Hematopoietic multipotent progenitor cell treated with erythropoietin and hydrocortisone succinate and interleukin-3 and kit ligand, for 8 days (in vitro differentiated cells): ENCODE measurements at regions not wholly inside any gene's neighbourhood (a gene's known extent, or its start where the extent isn't known, plus 50 kb on each side); places are given as distances from the start of the nearest gene placed in this dataset.
"Not testable (repeated sequence)": the region's sequence is repeated elsewhere in the genome, so short reads cannot be mapped to it uniquely, and the experiment has no call there.

Experiments used
- DNase-seq: peaks from one replicate; pipeline ENCODE4 v3.0.0-alpha.2; 2015

- DNase-seq, result no peak
Observed at GRCh38 chr13:44812818-44813217, 176.5 kb downstream of the NUFIP1 start.

DNA sequence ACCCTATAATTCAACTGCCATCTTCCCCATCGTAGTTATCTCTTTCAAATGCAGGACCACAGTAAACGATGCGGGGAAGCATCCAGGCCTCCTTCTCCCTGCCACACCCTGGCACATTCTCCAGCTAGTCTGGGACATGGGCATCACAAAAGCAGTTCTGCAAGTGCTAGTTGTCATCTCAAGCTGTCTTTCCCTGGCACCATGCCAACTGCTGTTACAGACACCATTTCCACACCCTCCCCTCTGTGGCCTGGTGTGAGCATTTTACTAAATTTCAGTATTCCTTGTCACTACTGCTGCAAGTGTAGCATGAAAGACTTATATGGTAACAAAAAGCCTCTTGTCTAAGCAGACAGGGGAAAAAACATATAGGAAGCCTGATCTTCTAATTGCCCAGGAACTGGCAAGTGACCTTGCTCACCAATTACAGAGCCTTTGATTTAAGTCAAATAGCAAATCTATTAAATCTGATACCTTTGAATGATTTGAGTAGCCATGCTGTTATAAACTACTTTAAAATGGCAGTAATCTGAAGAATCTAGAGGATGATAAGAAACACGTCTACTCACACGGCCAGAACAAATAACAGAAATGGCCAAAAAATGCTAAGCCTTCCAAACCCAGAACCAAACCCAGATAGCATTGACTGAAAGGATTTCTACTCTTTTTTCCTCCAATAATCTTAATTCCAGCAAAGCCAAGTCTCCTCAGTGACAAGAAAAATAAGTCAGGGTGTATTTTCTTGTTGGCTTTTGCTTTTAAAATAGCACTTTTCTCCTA, 179.0 kb downstream of the NUFIP1 start:
- DNase-seq, result peak; percentile 67

- DNase-seq, result no peak
Observed at GRCh38 chr13:44809190-44809589, 180.1 kb downstream of the NUFIP1 start.

GRCh38 chr13:44808185-44808584, 181.1 kb downstream of the NUFIP1 start:
- DNase-seq, result no peak

DNA sequence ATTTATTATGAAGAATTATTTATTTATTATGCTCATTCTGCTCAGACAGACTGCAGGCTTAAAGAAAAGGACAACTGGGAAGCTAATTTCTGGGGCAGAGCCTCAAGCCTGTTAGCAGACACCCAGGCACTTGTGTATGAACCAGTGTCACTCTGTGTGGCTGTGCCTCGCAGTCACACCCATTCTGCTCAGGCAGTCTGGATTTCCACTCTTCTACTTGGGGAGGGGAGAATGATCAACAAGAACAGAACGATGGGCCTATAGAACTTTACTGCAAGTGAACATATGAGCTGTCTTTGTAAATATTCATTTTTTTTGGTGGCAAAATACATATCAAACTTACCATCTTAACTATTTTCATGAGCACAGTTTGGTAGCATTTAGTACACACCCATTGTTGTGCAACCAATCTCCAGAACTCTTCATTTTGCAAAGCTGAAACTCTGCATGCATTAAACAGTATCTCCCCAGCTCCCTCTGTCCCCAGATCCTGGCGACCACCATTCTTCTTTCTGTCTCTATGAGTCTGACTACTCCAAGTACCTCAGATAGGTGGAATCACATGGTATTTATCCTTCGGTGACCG, 181.7 kb downstream of the NUFIP1 start:
- DNase-seq, result no peak

GRCh38 chr13:44806826-44807225, 182.4 kb downstream of the NUFIP1 start:
- no peak for DNase-seq

- no peak for DNase-seq
Observed at GRCh38 chr13:44805585-44805984, 183.7 kb downstream of the NUFIP1 start.

DNA sequence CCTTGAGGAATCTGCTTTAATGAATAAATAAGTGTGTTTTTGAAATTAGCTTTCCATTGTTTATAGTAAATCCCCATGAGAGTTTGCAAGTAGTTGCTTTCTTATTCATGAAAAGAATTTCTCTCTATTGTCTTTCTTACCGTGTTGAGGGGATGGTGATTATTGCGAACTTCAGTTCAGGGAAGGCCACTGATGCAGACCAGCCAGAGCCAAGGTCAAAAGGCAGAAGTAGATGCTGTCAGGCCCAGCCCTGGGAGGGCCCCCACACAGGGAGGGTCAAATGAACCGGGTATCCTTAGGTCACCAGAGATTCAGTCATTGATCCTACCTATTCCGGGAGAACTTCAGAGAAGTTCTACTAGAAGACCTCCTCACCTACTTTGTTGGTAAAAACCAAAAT, 185.9 kb downstream of the NUFIP1 start:
- no peak for DNase-seq

DNA sequence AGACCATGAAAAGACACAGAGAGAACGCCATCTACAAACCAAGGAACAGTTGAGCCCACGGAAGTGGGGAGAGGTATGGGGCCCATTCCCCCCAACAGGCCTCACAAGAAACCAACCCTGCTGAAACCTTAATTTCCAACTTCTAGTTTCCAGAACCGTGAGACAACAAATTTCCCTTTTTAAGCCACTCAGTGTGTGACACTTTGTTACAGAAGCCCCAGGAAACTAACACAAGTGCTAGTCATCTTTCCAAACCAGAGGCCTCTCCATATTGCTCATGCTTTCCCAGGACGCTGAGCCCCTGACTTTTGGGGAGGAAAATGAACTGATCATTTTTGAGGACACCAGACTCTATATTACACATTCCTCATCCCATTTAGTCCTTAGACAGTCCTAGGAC, 186.8 kb downstream of the NUFIP1 start:
- no peak for DNase-seq

GRCh38 chr13:44801990-44802389, 187.3 kb downstream of the NUFIP1 start:
- no peak for DNase-seq

GRCh38 chr13:44800626-44801025, 188.6 kb downstream of the NUFIP1 start:
- no peak for DNase-seq

DNA sequence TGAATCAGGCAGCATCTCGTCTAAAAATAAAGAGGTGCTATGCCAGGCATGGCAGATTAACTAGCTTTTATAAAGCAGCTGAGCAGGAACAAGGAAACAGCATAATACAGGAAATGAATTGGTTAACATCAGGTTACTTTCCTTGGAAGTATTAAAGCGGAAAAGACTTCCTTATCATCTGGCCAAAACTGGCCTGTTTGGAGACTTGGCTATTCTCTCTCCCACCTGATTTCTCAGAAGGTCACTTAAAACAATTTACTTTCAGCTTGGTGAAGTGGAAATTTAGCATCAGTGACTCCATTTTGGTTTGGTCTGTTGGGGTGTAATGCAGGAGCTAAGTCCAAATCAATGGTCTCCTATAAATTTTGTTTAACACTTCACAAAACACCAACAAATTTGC, 191.6 kb downstream of the NUFIP1 start:
- DNase-seq, result no peak

DNA sequence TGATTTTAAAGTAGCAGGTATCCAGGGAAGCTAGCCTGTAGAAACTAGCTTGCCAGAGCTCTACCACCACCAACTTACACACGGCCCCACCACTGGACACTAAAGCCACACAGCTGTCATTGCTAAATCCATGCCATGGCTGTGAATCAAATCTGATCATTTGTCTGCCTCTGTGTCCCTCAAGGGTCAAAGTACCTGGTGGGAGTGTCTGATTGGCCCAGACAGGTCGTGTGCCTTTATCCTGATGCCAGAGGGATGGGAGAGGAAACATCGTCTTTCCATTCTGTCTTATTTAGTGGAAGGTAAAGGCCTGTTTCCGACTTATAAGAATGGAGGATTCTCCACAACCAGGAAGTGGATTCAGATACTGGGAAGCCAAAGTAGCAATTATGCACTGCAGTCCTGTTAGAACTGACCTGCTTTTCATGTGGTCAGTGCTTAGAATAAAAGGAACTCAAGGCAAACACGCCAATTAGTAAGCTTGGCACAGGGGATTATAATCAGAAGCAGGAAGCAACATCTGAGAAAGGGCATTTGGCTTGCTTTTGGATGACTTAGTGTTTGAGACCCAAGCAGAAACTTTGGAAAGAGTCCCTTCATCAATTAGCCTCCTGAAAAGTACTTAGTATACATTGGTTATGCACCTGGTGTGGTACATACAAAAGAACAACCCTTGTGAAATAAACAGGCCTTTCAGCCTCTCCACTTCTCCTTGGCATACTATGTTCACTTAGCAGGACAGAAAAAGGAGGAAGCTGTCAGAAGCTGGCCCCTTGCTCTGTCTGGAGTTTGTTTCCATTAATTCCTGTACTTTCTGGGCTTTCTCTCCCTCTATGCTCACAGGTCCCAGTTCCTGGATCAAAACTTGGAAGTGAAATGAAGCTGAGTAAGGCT, 192.4 kb downstream of the NUFIP1 start:
- DNase-seq, result no peak

DNA sequence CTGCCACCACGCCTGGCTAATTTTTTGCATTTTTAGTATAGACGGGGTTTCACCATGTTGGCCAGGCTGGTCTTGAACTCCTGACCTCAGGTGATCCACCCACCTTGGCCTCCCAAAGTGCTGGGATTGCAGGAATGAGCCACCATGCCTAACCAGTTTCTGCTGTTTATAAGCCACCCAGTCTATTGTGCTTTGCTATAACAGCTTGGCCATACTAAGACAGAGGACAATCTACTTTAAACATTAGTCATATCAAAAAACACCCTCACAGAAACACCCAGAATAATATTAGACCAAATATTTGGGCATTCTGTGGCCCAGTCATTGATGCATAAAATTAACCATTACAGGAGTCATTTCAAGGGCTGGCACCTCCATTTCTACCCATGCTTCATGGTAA, 193.2 kb downstream of the NUFIP1 start:
- not testable (repeated sequence) for DNase-seq

DNA sequence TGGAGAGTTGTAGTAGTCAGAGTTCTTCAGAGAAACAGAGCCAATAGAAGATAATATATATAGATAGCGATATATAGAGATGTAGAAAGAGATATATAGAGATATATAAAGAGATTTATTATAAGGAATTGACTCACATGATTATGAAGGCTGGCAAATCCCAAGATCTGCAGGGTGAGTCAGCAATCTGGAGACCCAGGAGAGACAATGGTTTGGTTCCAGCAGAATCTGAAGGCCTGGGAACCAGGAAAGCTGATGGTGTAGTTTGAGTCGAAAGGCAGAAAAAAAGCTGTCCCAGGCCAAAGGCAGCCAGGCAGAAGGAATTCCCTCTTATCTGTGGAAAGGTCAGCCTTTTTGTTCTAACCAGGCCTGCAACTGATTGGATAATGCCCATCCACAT, 194.1 kb downstream of the NUFIP1 start:
- no peak for DNase-seq

GRCh38 chr13:44792096-44792495, 197.2 kb downstream of the NUFIP1 start:
- DNase-seq, result no peak

DNA sequence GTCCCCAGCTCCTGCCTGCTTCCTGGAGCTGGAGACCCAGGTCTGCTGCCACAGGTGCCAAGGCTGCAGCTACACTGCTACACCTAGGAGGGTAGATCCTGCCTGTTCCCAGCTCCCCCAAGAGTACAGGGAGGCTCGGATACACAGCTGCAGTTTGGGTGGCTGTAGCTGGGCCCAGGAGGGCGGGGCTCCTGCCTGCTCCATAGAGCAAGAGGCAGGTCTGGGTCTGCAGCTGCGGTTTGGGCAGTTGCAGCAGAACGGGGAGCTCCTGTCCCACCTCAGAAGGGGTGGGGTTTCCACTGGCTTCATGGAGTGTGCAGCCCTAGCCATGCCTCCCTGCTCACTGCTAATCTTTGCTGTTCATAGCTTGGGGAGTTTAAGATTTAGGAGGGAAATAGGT, 199.0 kb downstream of the NUFIP1 start:
- peak; percentile 38 for DNase-seq

GRCh38 chr13:44787617-44788016, 201.7 kb downstream of the NUFIP1 start:
- DNase-seq, result no peak

- DNase-seq, result peak; percentile 87
Observed at GRCh38 chr13:44786756-44787155, 202.5 kb downstream of the NUFIP1 start.

DNA sequence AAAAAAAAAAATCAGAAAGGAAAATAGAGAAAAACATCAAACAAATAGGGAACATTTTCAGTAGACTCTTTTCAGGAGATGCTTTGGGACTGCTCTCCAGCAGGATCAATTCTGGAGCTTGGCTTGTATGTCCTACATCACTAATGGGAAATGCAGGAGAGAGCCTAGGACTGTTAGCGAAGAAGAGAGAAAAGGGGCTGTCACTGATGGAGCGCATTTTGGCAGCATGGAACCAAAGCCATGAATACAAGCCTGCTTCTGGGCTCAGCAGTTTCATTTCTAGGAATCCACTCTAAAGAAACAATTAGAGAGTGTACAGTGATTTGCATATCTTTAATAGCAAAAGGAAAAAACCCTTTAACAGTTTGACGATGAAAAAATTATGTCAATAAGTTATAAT, 203.9 kb downstream of the NUFIP1 start:
- DNase-seq, result no peak

DNA sequence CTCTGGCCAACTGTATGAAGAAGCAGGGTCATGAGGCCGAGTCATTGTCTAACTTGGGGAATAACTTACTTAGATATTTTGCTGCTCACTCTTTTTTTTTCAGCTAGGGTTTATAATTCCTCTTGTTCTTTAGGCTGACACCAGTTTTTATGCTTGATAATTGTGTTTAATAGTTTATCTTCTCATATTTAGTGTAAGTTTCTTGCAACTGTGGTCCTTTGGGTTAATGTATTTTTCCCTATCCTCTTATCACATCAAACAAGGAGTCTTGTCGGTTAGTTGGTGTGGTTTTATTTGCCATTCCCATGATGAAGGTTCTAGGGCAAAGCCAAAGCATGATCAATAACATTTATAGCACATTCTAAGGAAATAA, 204.6 kb downstream of the NUFIP1 start:
- DNase-seq, result peak; percentile 61

DNA sequence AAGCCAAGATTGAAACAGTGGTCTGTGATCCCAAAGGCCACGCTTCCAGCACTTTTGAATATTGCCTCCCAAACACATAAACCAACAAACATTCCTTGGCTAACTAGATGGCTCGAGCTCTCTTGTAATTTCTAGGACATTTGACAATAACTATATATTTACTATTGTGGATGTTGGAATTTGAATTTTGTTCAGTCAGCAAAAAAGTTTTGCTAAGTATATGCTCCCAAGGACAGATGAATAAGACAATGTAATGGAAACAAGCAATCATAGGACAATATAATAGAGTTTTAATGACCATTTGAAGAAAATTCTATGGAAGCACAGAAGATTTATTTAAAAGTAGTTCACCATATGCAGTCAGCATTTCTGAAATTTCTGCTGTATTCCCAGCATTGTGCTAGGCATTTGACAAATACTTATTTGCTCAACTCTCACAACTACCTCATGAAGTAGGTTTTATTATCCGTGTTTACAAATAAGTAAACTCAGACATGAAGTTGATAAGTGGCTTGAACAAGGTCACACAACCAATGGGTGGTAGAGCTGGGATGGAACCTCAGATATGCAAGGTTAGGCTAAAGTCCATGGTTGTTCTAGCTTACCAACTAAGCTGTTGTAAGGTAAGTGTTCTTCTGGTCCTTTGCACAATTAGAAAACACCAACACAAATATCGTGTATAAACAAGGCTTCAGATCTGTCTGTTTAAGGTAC, 205.1 kb downstream of the NUFIP1 start:
- DNase-seq, result no peak

GRCh38 chr13:44780591-44781280, 204.6 kb upstream of the TSC22D1 start:
- no peak for DNase-seq
